ENCODE measurements at regions not wholly inside any gene's neighbourhood (a gene's known extent, or its start where the extent isn't known, plus 50 kb on each side); places are given as distances from the start of the nearest gene placed in this dataset.

DNA sequence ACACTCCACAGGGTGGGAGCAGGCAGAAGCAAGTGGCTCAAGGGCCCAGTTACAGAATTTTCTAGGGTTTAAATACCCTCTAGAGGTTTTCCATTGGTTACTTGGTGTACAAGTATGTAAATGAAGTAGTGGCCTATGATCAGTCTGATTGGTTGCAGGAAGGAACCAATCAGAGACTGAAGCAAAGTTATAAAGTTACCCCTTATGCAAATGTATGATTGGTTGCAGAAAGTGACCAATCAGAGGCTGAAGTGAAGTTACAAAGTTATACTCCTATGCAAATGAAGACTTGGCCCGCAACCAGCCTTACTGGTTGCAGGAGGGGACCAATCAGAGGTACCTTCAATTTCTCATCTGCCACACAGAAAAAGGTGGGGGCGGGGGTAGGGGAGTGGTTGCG, 154.6 kb downstream of the INO80D start:
- no peak for TF ChIP-seq CTCF (IDR thresholded peaks at IDR 0.05; ENCODE audit: borderline replicate concordance, extremely low read depth, insufficient read depth)
- DNase-seq = no peak
- H3K9me3 ChIP-seq (ENCODE audit: control insufficient read depth in 2 of 3, insufficient read depth in 1 of 3, low read length in 3 of 3) = no peaks in the 10 kb centered on the region

GRCh38 chr2:205930209-205930608, 155.8 kb downstream of the INO80D start:
- Histone ChIP-seq H3K9me3 (ENCODE audit: control insufficient read depth in 2 of 3, insufficient read depth in 1 of 3, low read length in 3 of 3) (no peaks in the 10 kb centered on the region), H3K9ac (ENCODE audit: low read length in 3 of 3) (no peak overlapping the region), H3K27me3 (ENCODE audit: control insufficient read depth, insufficient read depth, low read length) (no peaks in the 10 kb centered on the region), H3K36me3 (ENCODE audit: control insufficient read depth in 2 of 3, insufficient read depth in 3 of 3, low read length in 3 of 3) (no peaks in the 10 kb centered on the region), H3K4me1 (ENCODE audit: control insufficient read depth in 2 of 3, insufficient read depth in 2 of 3, low read depth in 1 of 3, low read length in 3 of 3) (peaks cover 0 to 3% (median 0%) of the 10 kb centered on the region in 3 donors), H3K27ac (ENCODE audit: low read depth in 2 of 2, low read length in 2 of 2) (no peak overlapping the region), H3K4me3 (ENCODE audit: low read length in 3 of 3) (no peak overlapping the region)
- peak in 1 of 5 donors; percentile 62 for DNase-seq
- no peak for TF ChIP-seq CTCF (IDR thresholded peaks at IDR 0.05; ENCODE audit: borderline replicate concordance, extremely low read depth, insufficient read depth)
- intact Hi-C loops (cut with DNase I) = no loop called here
- no peak for FAIRE-seq

More for the DNA sequence above, 154.6 kb downstream of the INO80D start:
- H3K27ac ChIP-seq (ENCODE audit: low read depth in 2 of 2, low read length in 2 of 2) = no peak overlapping the region
- no peaks in the 10 kb centered on the region for H3K36me3 ChIP-seq (ENCODE audit: control insufficient read depth in 2 of 3, insufficient read depth in 3 of 3, low read length in 3 of 3)
- no peak overlapping the region for H3K9ac ChIP-seq (ENCODE audit: low read length in 3 of 3)
- H3K27me3 ChIP-seq (ENCODE audit: control insufficient read depth, insufficient read depth, low read length) = no peaks in the 10 kb centered on the region
- intact Hi-C loops (cut with DNase I) = no loop called here
- no peak overlapping the region for H3K4me3 ChIP-seq (ENCODE audit: low read length in 3 of 3)
- peaks cover 0 to 3% (median 0%) of the 10 kb centered on the region in 3 donors for H3K4me1 ChIP-seq (ENCODE audit: control insufficient read depth in 2 of 3, insufficient read depth in 2 of 3, low read depth in 1 of 3, low read length in 3 of 3)
- FAIRE-seq = no peak

DNA sequence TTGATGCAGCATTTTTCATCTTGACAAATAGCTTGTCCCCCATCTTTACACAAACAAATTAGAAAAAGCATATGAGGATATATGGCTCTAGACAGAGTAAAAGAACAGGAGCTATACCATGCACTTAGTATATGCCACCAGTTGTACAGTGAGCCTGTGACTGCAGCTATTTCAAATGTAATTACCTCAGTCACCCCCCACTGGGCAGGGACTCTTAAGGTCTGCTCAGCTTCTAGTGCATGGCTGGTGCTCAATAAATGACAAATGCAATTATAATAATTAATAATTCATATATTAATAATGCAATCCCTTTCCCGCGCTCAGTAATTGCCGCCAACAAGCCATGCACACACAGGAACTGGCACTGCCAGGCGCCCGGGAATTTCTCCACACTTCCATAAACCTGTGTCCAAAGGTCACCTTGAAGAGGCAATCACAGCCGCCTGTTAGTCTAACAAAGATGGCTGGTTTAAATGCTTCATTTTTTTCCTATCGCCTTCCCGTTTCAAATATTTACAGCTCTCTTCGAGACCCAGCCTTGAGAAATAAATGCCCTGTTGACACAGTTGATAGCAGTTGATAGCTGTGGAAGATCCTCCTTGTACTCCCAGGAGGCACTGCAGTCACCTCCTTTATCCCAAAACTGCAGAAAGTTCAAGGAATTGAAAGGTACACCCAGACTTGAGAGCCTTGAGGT, 156.6 kb downstream of the INO80D start:
- Histone ChIP-seq H3K27me3 (ENCODE audit: control insufficient read depth, insufficient read depth, low read length) (no peaks in the 10 kb centered on the region), H3K9me3 (ENCODE audit: control insufficient read depth in 2 of 3, insufficient read depth in 1 of 3, low read length in 3 of 3) (no peaks in the 10 kb centered on the region), H3K4me3 (ENCODE audit: low read length in 3 of 3) (no peak overlapping the region), H3K9ac (ENCODE audit: low read length in 3 of 3) (no peak overlapping the region), H3K4me1 (ENCODE audit: control insufficient read depth in 2 of 3, insufficient read depth in 2 of 3, low read depth in 1 of 3, low read length in 3 of 3) (peaks cover 0 to 3% (median 0%) of the 10 kb centered on the region in 3 donors), H3K36me3 (ENCODE audit: control insufficient read depth in 2 of 3, insufficient read depth in 3 of 3, low read length in 3 of 3) (no peaks in the 10 kb centered on the region), H3K27ac (ENCODE audit: low read depth in 2 of 2, low read length in 2 of 2) (no peak overlapping the region)
- DNase-seq (peak in 2 of 5 donors; percentile 20 to 56), FAIRE-seq (no peak)
- intact Hi-C loops (cut with DNase I) = no loop called here
- no peak for TF ChIP-seq CTCF (IDR thresholded peaks at IDR 0.05; ENCODE audit: borderline replicate concordance, extremely low read depth, insufficient read depth)
